OCI-LY3 (cell line): ENCODE measurements at regions not wholly inside any gene's neighbourhood (a gene's known extent, or its start where the extent isn't known, plus 50 kb on each side); places are given as distances from the start of the nearest gene placed in this dataset.

ENCODE experiments used
- CTCF ChIP-seq: fragments of 200-600, 300-600 bp; sonication (generic); IDR thresholded peaks from 2 replicates; pipeline ENCODE4 v1.5.1; 2014; ENCODE audit warnings: antibody characterized with exemption, low read length, low read depth
- EZH2phosphoT487 ChIP-seq: fragments of 200-600 bp; shearing (Covaris generic); IDR thresholded peaks from 2 replicates; pipeline ENCODE4 v1.6.1; 2018; ENCODE audit warnings: antibody characterized with exemption, mixed run types, low read depth

- TF ChIP-seq CTCF (peak; percentile 81), EZH2phosphoT487 (no peak)
These were observed 55.9 kb upstream of the PLCL2 start for GRCh38 chr3:16828815-16829214.
